Activated CD4-positive, alpha-beta T cell treated with anti-CD3 and anti-CD28 coated beads, Interleukin-2, amount 50 U/mL, for 16 hours (primary cell): ENCODE measurements at regions not wholly inside any gene's neighbourhood (a gene's known extent, or its start where the extent isn't known, plus 50 kb on each side); places are given as distances from the start of the nearest gene placed in this dataset.

Experiments used
- DNase-seq: peaks from one replicate; pipeline ENCODE4 v3.0.0-alpha.2; 2020

- DNase-seq: no peak
Observed at GRCh38 chr13:22018076-22018835, 347.4 kb downstream of the FGF9 start.

DNA sequence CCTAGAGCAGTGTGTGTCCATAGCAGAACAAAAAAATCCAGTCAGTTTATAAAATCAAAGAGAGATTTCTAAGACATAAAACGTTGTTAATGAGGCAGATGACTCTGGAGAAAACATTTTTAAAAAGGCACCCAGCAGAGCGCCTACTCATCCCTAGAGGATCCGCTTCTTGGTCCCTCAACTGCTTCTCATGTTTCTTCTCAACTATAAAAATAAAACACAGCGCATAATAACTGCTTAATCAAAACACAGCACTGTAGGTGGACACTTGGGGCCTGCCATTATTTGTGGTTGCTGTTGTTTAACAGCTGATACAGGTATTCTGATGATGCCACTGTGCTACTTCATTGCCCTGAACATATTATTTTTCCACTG is 347.9 kb downstream of the FGF9 start:
- DNase-seq: no peak

DNA sequence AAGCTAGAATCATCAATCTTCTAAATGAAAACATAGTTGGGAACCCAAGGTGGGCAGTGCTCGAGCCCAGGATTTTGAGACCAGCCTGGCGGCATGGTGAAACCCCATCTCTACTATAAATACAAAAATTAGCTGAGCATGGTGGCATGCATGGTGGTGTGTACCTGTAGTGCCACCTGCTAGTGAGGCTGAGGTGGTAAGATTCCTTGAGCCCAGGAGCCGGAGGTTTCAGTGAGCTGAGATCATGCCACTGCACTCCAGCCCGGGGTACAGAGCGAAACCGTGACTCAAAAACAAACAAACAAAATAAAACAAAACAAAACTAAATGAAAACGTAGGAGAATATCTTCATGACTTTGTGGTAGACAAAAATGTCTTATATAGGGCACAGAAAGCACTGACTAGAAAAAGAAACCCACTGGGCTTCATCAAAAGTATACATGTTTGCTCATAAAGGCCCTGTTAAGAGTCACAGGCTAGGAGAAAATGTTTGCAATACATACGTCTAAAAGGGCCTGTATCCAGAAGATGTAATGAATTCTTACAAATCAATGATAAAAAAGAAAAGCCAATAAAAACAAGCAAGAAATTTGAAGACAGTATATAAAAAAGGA is 353.6 kb downstream of the FGF9 start:
- no peak for DNase-seq

- DNase-seq: no peak
Observed at GRCh38 chr13:22027566-22027965, 356.7 kb downstream of the FGF9 start.

- DNase-seq: no peak
Observed at GRCh38 chr13:22028831-22029230, 358.0 kb downstream of the FGF9 start.

DNA sequence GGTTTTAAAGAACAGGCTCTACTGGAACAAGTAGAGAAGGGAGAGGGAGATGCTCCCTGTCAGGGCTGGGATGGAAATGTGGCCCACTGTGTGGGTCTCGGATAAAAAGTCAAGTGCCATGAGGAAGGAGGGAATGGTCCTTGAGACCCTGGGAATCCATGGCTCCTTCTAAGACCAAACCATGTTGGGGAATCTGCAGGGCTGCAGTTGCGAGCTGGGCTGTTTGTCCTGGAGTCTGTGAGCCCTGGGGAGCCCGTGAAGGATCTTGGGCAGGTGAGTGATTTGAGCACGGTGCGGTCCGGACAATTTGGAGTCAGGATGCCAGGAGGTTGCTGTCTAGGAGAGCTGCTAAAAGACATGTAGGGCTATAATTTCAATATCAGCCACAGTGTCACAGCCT is 359.4 kb downstream of the FGF9 start:
- DNase-seq: no peak

DNA sequence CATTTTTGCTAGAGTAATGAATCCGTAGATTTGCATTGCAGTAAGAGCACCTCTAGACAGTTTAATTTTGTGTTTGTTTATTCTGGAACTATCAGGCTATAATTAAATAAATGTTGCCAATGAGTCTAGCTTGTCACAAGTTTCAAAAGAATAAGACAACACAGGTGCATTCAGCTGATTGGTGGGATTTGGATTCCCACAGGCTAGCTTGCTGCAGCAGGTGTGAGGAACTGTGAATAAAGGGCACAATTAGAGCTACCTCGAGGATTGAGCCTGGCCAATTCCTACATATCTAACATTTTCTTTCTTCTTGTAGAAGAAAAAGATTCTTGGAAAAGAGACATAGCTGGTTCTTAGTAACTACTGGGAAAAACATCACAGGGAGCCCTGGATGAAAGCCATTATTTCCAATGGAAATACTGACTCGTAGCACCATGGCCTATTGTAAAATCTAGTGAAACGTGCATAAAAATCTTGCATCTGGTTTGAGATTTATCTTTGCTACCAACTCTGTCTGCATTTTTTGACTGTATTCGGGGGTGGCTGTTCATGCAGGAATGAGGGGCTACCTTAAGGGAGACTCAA is 360.9 kb downstream of the FGF9 start:
- no peak for DNase-seq

DNA sequence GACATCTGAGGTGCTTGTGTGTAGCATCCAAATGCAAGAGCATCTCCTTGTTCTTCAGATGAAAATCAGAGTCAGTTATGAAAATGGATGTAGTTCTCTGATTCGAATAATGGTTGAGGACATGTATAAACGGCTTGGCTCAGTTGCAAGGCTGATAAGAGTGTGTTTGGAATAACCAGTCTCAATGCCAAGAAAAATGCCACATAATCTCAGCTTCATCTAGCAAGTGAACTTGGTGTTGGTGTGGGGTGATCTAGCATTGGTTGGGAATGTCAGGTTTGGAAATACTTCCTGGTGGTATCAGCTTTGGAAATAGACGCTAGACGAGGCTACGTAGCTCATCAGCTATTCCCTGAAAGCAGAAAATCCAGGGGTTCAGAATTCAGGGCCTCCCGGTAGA is 362.0 kb downstream of the FGF9 start:
- DNase-seq: no peak

GRCh38 chr13:22039961-22040360 is 369.1 kb downstream of the FGF9 start:
- no peak for DNase-seq

DNA sequence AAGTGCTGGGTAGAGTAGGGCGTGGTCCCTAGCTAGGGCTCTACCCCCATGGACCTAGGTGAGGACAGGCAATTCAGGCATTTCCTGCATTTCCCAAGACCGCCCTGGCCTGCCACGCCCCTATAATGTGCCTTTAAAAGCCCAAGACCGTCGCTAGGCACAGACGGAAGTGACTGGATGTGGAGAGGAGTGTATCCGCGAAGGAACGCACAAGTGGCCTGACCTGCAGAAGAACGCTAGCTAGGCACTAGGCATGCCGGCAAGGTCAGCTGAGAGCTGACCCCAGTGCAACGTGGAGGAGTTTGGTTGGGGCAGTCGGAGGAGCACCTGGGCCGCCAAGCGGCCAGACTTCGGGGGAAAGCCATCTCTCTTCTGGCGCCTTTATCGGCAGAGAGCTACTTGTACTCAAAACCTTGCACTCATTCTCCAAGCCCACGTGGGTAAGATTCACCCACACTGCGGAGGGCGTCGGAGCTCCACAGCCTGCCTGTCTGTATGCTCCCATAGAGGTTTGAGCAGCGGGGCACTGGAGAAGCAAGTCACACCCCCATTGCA is 370.0 kb downstream of the FGF9 start:
- peak; percentile 28 for DNase-seq

DNA sequence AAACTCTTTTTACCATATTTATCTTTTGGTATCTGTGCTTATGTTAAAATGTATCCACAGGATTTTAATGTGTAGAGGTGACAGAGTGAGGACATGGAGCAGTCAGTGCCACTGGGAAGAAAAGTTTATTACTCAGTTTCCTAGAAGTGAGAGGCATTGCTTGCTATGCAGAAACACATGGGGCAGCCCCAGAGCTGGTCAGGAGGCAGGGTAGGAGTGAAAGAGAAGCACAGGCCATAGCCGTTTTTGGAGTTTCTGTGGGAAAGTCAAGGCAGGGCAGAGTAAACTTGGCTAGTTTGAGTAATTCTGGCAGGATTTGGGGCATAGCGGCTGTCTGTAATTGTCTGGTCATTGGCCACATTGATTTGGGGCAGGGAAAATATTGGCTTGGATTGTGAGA is 370.9 kb downstream of the FGF9 start:
- no peak for DNase-seq

GRCh38 chr13:22047082-22047784 is 376.4 kb downstream of the FGF9 start:
- no peak for DNase-seq

GRCh38 chr13:22047785-22048104 is 376.9 kb downstream of the FGF9 start:
- DNase-seq: no peak

GRCh38 chr13:22049384-22049783 is 378.5 kb downstream of the FGF9 start:
- DNase-seq: no peak

GRCh38 chr13:22050951-22051563 is 380.2 kb downstream of the FGF9 start:
- DNase-seq: no peak

DNA sequence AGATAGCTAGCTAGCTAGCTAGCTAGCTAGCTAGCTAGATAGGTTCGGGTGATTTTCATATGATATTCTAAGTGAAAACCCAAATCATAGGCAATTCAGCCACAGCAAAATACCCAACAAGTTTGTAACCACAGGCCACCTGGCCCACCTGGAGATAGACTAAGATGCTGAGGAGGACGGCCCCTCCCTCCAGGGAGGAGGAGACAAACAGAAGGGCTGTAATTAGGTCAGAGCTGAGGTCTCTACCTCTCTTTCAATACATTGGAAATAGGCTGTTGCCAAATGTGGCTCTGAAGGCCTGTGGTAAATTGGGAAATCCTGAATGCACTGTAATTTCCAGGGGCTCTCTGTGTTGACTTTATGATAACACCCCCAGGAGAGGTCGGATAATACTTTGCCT is 382.2 kb downstream of the FGF9 start:
- DNase-seq: no peak

DNA sequence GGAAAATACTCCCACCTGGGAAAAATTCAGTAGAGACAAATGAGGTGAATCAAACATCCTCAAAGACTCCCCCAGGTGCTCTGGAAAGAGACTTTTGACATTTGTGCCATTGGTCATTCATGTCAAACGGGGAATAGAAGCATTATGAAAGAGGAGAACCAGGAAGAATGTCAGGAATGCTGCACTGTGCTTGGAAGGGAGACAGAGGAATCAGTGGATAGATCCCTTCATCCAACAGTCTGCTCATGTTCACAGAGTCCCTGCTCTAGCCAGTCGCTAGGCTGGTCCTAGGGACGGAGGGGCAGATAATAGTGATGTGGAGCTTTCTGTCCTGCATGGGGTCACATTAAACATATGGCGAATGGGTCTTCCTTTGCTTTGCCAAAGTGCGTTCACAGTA is 384.4 kb downstream of the FGF9 start:
- DNase-seq: no peak

GRCh38 chr13:22060187-22060586 is 389.3 kb downstream of the FGF9 start:
- DNase-seq: no peak

GRCh38 chr13:22061371-22061805 is 390.5 kb downstream of the FGF9 start:
- peak; percentile 35 for DNase-seq

DNA sequence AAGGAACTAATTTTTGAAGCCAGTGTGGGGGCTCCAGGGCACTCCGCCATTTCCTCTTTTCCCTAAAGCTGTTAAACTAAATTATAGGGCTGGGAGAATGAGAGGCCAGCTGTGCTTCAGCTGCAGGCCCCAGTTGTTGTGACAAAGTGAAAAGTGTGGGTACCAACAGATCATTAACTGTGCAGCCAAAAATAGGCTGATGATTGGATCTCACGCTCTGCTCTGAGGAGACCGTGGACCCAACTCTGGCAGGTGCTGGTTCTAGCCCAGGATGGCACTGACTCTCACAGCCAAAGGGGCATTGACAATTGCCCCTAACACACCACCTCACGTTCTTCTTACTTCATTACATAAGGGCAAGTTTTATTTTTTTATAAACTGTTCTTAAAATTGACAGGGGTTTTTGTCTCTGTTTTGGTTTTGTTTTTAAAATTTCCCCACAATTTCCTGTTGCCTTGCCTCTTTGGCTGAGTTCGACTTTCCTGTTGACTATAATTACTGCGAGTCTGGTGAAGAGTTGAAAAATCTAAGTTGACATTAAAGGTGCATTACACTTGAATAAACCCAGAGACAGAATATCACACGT is 391.0 kb downstream of the FGF9 start:
- DNase-seq: peak; percentile 28

DNA sequence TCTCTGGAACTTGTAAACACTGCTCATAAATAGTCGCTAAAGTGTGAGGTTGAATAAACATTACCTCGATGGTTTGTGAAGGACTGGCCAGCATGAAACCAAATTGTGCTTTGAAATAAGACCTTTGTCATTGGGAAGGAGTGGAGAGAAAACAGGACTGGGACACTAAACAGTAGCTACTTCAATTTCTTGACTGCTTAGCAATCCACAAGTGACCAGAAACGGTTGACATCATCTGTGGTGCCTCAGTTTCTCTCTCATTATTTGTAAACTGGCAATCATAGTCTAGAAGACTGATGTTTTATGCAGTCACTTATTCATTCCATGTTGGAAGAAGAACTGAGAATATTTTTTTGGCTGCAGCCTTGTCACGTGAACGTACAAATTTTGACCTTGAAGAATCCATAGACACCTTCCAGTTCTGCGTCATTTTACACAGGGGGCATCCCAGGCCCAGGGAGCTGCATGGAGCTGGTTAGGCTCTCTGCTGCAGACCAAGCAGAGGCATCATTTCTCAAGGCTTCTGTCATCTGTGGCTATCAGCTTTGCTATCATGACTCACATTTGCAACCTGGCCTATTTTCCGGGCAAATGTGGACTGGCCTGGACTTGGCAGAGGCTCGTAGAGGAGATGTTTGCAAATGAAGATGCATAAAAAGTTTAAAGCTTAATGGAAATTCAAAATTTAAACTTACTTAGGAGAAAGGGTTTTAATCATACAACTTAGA is 391.8 kb downstream of the FGF9 start:
- peak; percentile 26 for DNase-seq
